GM12892 (cell line): ENCODE measurements at regions not wholly inside any gene's neighbourhood (a gene's known extent, or its start where the extent isn't known, plus 50 kb on each side); places are given as distances from the start of the nearest gene placed in this dataset.
A peak's percentile ranks its signal among the peaks of the same experiment; 100 is the strongest.
"Not testable (repeated sequence)": the region's sequence is repeated elsewhere in the genome, so short reads cannot be mapped to it uniquely, and the experiment has no call there.

Source experiments
- DNase-seq: peaks from one replicate; pipeline ENCODE4 v3.0.0; 2011; ENCODE audit not compliant: insufficient read length
- FAIRE-seq: peaks from 2 replicates; lab custom pipeline; 2011; peaks lifted over from hg19 to GRCh38; lab: Jason Lieb, UNC
- POLR2A ChIP-seq: IDR thresholded peaks from 2 replicates; pipeline ENCODE4 v1.6.1; 2011; ENCODE audit warnings: low read depth, low read length, control low read depth
- POLR2AphosphoS5 ChIP-seq: IDR thresholded peaks from 2 replicates; pipeline ENCODE4 v1.6.1; 2011; ENCODE audit warnings: low read depth, low read length, control low read depth
- TAF1 ChIP-seq: IDR thresholded peaks from 2 replicates; pipeline ENCODE4 v1.6.1; 2011; ENCODE audit warnings: low read depth, mild to moderate bottlenecking, control low read depth, low read length, borderline replicate concordance

GRCh38 chr13:33676045-33676989 is 141.6 kb upstream of the RFC3 start:
- FAIRE-seq, result peak; percentile 50
- TF ChIP-seq POLR2AphosphoS5, result no peak
- TF ChIP-seq POLR2A, result no peak
- TF ChIP-seq TAF1, result no peak
- no peak for DNase-seq

- TF ChIP-seq POLR2A (no peak), TAF1 (no peak), POLR2AphosphoS5 (no peak)
- peak; percentile 38 for FAIRE-seq
- no peak for DNase-seq
These were observed 140.7 kb upstream of the RFC3 start for GRCh38 chr13:33677215-33677614.

- no peak for DNase-seq
- no peak for FAIRE-seq
- TF ChIP-seq TAF1 (no peak), POLR2AphosphoS5 (no peak), POLR2A (no peak)
These were observed 139.9 kb upstream of the RFC3 start for GRCh38 chr13:33678084-33678483.

- peak; percentile 58 for DNase-seq
- FAIRE-seq, result peak; percentile 96
- TF ChIP-seq TAF1 (peak; percentile 86; the same call in 1 of the 2 replicates), POLR2AphosphoS5 (peak; percentile 88), POLR2A (peak; percentile 87)
These were observed 138.9 kb upstream of the RFC3 start for GRCh38 chr13:33678906-33679657.

- DNase-seq (no peak), FAIRE-seq (no peak)
- no peak for TF ChIP-seq POLR2A
- TF ChIP-seq TAF1, result no peak
- no peak; the same call in 1 of the 2 replicates for TF ChIP-seq POLR2AphosphoS5
These were observed 138.3 kb upstream of the RFC3 start for GRCh38 chr13:33679658-33680012.

- no peak for DNase-seq
- FAIRE-seq, result no peak
- TF ChIP-seq POLR2A, result no peak
- no peak for TF ChIP-seq POLR2AphosphoS5
- TF ChIP-seq TAF1, result no peak
These were observed 135.9 kb upstream of the RFC3 start for GRCh38 chr13:33682020-33682564.

- FAIRE-seq, DNase-seq: not testable (repeated sequence)
These were observed 135.3 kb upstream of the RFC3 start for GRCh38 chr13:33682646-33683045.

- FAIRE-seq, result no peak
These were observed 134.6 kb upstream of the RFC3 start for GRCh38 chr13:33683376-33683775.

GRCh38 chr13:33684874-33685273 is 133.1 kb upstream of the RFC3 start:
- TF ChIP-seq POLR2A, result no peak
- no peak for TF ChIP-seq POLR2AphosphoS5
- no peak for TF ChIP-seq TAF1
- FAIRE-seq (no peak), DNase-seq (no peak)

More at GRCh38 chr13:33683376-33683775, 134.6 kb upstream of the RFC3 start:
- TF ChIP-seq TAF1 (no peak), POLR2A (no peak), POLR2AphosphoS5 (no peak)
- DNase-seq, result no peak

- FAIRE-seq (no peak), DNase-seq (no peak)
- no peak for TF ChIP-seq POLR2AphosphoS5
- TF ChIP-seq POLR2A, result no peak
- TF ChIP-seq TAF1, result no peak
These were observed 131.0 kb upstream of the RFC3 start for GRCh38 chr13:33686772-33687480.

- FAIRE-seq, result no peak
- no peak for DNase-seq
- no peak for TF ChIP-seq TAF1
- no peak for TF ChIP-seq POLR2AphosphoS5
- TF ChIP-seq POLR2A, result no peak
These were observed 127.6 kb upstream of the RFC3 start for GRCh38 chr13:33690354-33690753.

GRCh38 chr13:33691980-33692379 is 126.0 kb upstream of the RFC3 start:
- FAIRE-seq (no peak), DNase-seq (no peak)
- TF ChIP-seq POLR2AphosphoS5, result no peak
